WERI-Rb-1 (cell line): ENCODE measurements at regions not wholly inside any gene's neighbourhood (a gene's known extent, or its start where the extent isn't known, plus 50 kb on each side); places are given as distances from the start of the nearest gene placed in this dataset.

Source experiments
- DNase-seq: peaks from one replicate; pipeline ENCODE4 v3.0.0-alpha.2; 2020
- H3K27ac ChIP-seq: fragments of 250-450 bp; sonication (Bioruptor Pico); 2 replicates; pipeline ENCODE4 v1.5.1; 2020; ENCODE audit warnings: mild to moderate bottlenecking, moderate library complexity
- H3K27me3 ChIP-seq: fragments of 250-450 bp; sonication (Bioruptor Pico); 2 replicates; pipeline ENCODE4 v1.5.1; 2021; ENCODE audit warnings: mild to moderate bottlenecking, low read depth, moderate library complexity; ENCODE audit not compliant: insufficient read depth, severe bottlenecking
- H3K36me3 ChIP-seq: fragments of 250-450 bp; sonication (Bioruptor Pico); 2 replicates; pipeline ENCODE4 v1.5.1; 2020; ENCODE audit warnings: mild to moderate bottlenecking, moderate library complexity
- H3K4me3 ChIP-seq: 2 replicates; pipeline ENCODE4 v1.5.1; 2011; ENCODE audit warnings: low read depth, mild to moderate bottlenecking, control low read depth, low read length
- H3K9me3 ChIP-seq: fragments of 250-450 bp; sonication (Bioruptor Pico); 2 replicates; pipeline ENCODE4 v1.5.1; 2021; ENCODE audit warnings: mild to moderate bottlenecking, moderate library complexity; ENCODE audit not compliant: severe bottlenecking
- TF ChIP-seq, protein P1 (sequence below): IDR thresholded peaks from 2 replicates; pipeline ENCODE4 v1.5.1; 2011; ENCODE audit warnings: low read depth, mild to moderate bottlenecking, control low read depth, inconsistent platforms, low read length

DNA sequence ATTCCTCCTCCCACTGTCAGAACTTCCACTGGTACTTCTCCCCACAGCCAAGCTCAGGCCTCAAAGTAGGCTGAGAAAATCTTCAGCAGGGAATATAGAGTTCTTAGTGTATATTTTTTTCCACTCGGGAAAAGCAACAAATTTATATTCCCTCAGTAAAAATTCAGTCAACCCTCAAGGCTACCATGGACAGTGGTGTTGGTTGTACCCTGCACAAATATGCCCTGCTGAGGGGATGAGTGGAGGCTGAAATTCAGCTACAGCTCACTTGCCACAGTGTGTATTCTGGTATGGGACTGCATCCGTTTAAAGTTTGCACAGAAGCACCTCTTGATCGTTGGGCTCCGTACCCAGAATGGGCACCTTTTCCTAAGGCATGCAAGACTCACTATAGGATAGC lies 90.8 kb upstream of the LGALSL start:
- no peaks in the 10 kb centered on the region for H3K27me3 ChIP-seq
- TF ChIP-seq, protein P1, sequence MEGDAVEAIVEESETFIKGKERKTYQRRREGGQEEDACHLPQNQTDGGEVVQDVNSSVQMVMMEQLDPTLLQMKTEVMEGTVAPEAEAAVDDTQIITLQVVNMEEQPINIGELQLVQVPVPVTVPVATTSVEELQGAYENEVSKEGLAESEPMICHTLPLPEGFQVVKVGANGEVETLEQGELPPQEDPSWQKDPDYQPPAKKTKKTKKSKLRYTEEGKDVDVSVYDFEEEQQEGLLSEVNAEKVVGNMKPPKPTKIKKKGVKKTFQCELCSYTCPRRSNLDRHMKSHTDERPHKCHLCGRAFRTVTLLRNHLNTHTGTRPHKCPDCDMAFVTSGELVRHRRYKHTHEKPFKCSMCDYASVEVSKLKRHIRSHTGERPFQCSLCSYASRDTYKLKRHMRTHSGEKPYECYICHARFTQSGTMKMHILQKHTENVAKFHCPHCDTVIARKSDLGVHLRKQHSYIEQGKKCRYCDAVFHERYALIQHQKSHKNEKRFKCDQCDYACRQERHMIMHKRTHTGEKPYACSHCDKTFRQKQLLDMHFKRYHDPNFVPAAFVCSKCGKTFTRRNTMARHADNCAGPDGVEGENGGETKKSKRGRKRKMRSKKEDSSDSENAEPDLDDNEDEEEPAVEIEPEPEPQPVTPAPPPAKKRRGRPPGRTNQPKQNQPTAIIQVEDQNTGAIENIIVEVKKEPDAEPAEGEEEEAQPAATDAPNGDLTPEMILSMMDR = no peak
- no peak overlapping the region for H3K4me3 ChIP-seq
- H3K27ac ChIP-seq = no peak overlapping the region
- H3K36me3 ChIP-seq = no peaks in the 10 kb centered on the region
- no peak for DNase-seq
- no peaks in the 10 kb centered on the region for H3K9me3 ChIP-seq

DNA sequence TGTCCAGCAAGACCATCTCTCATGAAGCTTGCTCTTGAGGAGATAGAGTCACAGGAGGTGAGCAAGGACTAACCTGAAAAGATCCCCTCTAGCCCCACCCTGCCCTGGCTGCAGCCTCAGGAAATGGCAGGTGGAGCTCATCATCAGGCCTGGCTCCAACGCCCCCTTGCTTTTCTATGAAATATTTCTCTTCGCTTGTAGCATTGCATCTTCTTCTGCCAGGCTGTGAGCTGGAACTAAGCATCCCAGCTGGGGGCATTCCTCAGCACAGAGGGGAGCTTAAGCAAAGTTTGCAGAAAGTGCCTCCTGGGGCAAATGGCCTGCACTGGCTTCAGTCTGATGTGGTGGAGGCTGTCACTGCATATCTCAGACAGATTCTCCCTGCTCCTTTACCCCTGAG lies 90.1 kb upstream of the LGALSL start:
- no peaks in the 10 kb centered on the region for H3K36me3 ChIP-seq
- peak; percentile 37 for DNase-seq
- TF ChIP-seq, protein P1 = peak; percentile 41; the same call in 1 of the 2 replicates
- H3K4me3 ChIP-seq = no peak overlapping the region
- no peaks in the 10 kb centered on the region for H3K27me3 ChIP-seq
- no peaks in the 10 kb centered on the region for H3K9me3 ChIP-seq
- H3K27ac ChIP-seq = no peak overlapping the region

- TF ChIP-seq, protein P1 = no peak
- Histone ChIP-seq H3K36me3 (no peaks in the 10 kb centered on the region), H3K4me3 (no peak overlapping the region), H3K27me3 (no peaks in the 10 kb centered on the region), H3K9me3 (no peaks in the 10 kb centered on the region), H3K27ac (no peak overlapping the region)
- no peak for DNase-seq
Measured at GRCh38 chr2:64367444-64368232, 86.3 kb upstream of the LGALSL start.

DNA sequence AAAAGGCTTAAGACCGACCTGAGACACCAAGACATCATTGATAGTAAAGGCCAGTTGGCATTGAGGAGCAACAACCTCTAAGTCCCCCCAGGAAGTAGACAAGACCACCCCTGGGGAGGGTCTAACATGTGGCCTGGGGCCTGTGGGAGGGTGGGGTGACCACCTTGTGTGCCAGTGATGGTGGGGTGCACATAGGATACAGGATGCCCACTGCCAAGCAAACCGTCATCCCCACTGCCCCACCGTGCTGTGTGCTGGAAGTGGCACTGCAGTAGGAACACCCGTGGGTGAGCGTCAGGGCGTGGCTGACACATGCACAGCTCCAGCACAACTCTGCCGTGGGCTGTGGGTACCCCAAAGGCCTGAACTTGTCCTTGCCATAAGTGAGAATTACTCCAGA lies 84.3 kb upstream of the LGALSL start:
- Histone ChIP-seq H3K36me3 (no peaks in the 10 kb centered on the region), H3K27ac (no peak overlapping the region), H3K4me3 (no peak overlapping the region), H3K27me3 (no peaks in the 10 kb centered on the region), H3K9me3 (no peaks in the 10 kb centered on the region)
- DNase-seq = no peak
- TF ChIP-seq, protein P1 = no peak

GRCh38 chr2:64371727-64372126 lies 82.2 kb upstream of the LGALSL start:
- TF ChIP-seq, protein P1 = no peak
- H3K36me3 ChIP-seq = no peaks in the 10 kb centered on the region
- no peak overlapping the region for H3K4me3 ChIP-seq
- no peak overlapping the region for H3K27ac ChIP-seq
- DNase-seq = no peak
- H3K27me3 ChIP-seq = no peaks in the 10 kb centered on the region
- H3K9me3 ChIP-seq = no peaks in the 10 kb centered on the region

DNA sequence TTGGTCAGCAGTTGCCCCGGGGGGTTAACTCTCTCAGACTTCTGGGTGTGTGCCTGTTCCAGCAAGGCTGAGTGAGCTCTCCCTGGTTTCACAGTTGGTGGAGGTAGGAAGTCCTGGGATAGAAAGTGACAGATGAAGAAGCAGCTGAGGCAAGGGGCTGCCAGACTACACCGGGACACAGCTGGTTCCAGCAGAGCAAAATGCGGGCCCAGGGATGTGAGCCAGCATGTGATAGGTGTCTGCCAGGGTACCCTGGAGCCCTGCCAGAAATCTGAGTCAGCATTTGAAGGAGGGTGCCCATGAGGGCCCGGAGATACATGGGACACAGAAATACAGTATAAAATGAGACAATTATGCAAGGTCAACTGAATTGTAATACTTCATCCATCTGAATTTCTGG lies 79.3 kb upstream of the LGALSL start:
- Histone ChIP-seq H3K36me3 (no peaks in the 10 kb centered on the region), H3K4me3 (no peak overlapping the region), H3K9me3 (no peaks in the 10 kb centered on the region), H3K27me3 (no peaks in the 10 kb centered on the region), H3K27ac (no peak overlapping the region)
- DNase-seq = no peak
- TF ChIP-seq, protein P1 = no peak
